ENCODE measurements at regions not wholly inside any gene's neighbourhood (a gene's known extent, or its start where the extent isn't known, plus 50 kb on each side); places are given as distances from the start of the nearest gene placed in this dataset.
"Not testable (repeated sequence)": the region's sequence is repeated elsewhere in the genome, so short reads cannot be mapped to it uniquely, and the experiment has no call there.

- no peak for DNase-seq (ENCODE audit: low spot score in 2 of 2, unreplicated experiment in 2 of 2)
- TF ChIP-seq CTCF (IDR thresholded peaks at IDR 0.05; ENCODE audit: unreplicated experiment), result no peak
- Mint-ChIP-seq H3K9me3 (peaks cover 6% of the 10 kb centered on the region), H3K36me3 (no peaks in the 10 kb centered on the region), H3K4me1 (peaks cover 17% of the 10 kb centered on the region), H3K4me3 (no peak overlapping the region), H3K27me3 (ENCODE audit: low read depth) (no peaks in the 10 kb centered on the region), H3K27ac (peak overlapping the region; percentile 5)
Observed at GRCh38 chr12:89765959-89766824, 57.6 kb upstream of the ATP2B1 start.

GRCh38 chr12:89764164-89764563 is 55.5 kb upstream of the ATP2B1 start:
- not testable (repeated sequence) for H3K9me3 Mint-ChIP-seq; H3K4me3 Mint-ChIP-seq; H3K36me3 Mint-ChIP-seq; H3K27me3 Mint-ChIP-seq (ENCODE audit: low read depth); DNase-seq (ENCODE audit: low spot score in 2 of 2, unreplicated experiment in 2 of 2)
- Mint-ChIP-seq H3K4me1 (peaks cover 17% of the 10 kb centered on the region), H3K27ac (peak overlapping the region; percentile 56)

GRCh38 chr12:89762498-89763170 is 54.0 kb upstream of the ATP2B1 start:
- Mint-ChIP-seq H3K27me3 (ENCODE audit: low read depth) (no peaks in the 10 kb centered on the region), H3K4me3 (no peak overlapping the region), H3K4me1 (peaks cover 17% of the 10 kb centered on the region), H3K27ac (peak overlapping the region; percentile 40), H3K9me3 (peaks cover 3% of the 10 kb centered on the region), H3K36me3 (no peaks in the 10 kb centered on the region)
- TF ChIP-seq CTCF (IDR thresholded peaks at IDR 0.05; ENCODE audit: unreplicated experiment), result no peak
- no peak for DNase-seq (ENCODE audit: low spot score in 2 of 2, unreplicated experiment in 2 of 2)

GRCh38 chr12:89760783-89761182 is 52.1 kb upstream of the ATP2B1 start:
- DNase-seq (ENCODE audit: low spot score in 2 of 2, unreplicated experiment in 2 of 2), result no peak
- H3K4me3 Mint-ChIP-seq, result no peak overlapping the region
- no peaks in the 10 kb centered on the region for H3K27me3 Mint-ChIP-seq (ENCODE audit: low read depth)
- H3K9me3 Mint-ChIP-seq, result peaks cover 5% of the 10 kb centered on the region
- H3K4me1 Mint-ChIP-seq, result peaks cover 19% of the 10 kb centered on the region
- TF ChIP-seq CTCF (IDR thresholded peaks at IDR 0.05; ENCODE audit: unreplicated experiment), result no peak
- H3K36me3 Mint-ChIP-seq, result no peaks in the 10 kb centered on the region
- no peak overlapping the region for H3K27ac Mint-ChIP-seq

All from mesothelial cell of epicardium (in vitro differentiated cells).